ENCODE measurements at regions not wholly inside any gene's neighbourhood (a gene's known extent, or its start where the extent isn't known, plus 50 kb on each side); places are given as distances from the start of the nearest gene placed in this dataset.
"Not testable (repeated sequence)": the region's sequence is repeated elsewhere in the genome, so short reads cannot be mapped to it uniquely, and the experiment has no call there.

- DNase-seq (ENCODE audit: low read depth in 2 of 2), result no peak
Measured at GRCh38 chr22:47402876-47403525, 640.6 kb downstream of the TBC1D22A start.

DNA sequence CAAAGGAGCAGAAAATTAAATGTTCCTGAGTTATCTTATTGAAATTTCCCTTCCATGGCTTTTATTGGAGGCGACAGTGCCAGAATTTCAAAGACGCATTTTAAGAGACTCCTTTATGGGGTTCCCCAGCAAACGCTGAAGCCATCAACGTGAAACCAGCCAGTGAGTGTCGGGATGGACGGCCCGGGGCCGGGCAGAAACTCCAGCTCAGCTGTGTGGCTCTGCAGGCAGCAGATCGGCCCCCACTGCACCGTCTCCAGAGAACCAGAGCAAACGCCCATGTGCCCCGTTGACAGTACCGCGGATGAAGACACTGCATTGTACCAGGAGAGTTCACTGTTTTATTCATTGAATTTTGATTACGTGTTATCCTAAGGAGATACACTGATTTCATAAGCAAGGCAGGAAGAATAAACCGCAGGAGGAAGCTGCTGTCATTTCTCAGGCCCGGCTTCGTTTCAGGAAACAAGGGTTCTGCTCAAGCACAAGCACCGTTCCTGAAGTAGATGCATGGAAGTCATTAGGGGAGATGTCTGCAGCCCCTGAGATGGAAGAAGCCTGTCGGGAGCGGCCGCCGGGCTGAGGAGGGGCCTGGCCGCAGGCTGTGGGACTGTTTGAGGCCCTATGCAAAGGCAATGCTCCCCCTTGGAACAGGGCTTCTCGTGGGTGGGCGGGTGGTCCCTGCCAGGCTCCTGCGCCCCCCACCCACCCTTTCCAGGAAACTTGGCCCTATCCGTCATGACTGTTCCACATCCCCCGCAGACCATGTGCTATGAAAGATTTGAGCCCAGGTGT is 639.7 kb downstream of the TBC1D22A start:
- DNase-seq (ENCODE audit: low read depth in 2 of 2), result no peak

DNA sequence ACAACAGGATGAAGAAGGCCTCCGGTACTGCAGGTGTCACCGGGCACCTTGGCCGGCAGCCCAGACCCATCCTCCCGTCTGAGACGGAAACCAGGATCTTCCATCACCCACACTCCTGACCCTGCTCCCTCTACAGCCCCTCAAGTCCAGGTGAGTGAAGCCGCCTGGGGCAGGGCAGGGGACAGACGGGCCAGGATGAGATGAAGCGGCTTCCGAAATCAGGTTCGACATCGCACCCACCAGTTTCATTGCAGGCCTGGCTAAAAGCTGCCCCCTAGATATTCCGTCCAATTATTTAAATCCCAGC is 639.1 kb downstream of the TBC1D22A start:
- no peak for DNase-seq (ENCODE audit: low read depth in 2 of 2)

- no peak for DNase-seq (ENCODE audit: low read depth in 2 of 2)
Measured at GRCh38 chr22:47400701-47401591, 638.5 kb downstream of the TBC1D22A start.

DNA sequence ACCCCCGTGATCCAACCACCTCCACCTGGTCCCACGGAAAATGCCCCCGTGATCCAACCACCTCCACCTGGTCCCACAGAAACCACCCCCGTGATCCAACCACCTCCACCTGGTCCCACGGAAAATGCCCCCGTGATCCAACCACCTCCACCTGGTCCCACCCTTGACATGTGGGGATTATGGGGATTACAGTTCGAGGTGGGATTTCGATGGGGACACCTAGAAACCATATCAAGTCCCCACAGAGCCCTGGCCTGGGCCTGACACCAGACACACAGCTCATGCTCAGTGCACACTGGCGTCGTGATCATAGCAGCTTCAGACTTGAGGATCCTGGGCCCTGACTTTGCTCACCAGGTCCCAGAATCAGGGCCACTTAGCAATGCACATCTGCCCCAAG is 637.7 kb downstream of the TBC1D22A start:
- not testable (repeated sequence) for DNase-seq (ENCODE audit: low read depth in 2 of 2)

DNA sequence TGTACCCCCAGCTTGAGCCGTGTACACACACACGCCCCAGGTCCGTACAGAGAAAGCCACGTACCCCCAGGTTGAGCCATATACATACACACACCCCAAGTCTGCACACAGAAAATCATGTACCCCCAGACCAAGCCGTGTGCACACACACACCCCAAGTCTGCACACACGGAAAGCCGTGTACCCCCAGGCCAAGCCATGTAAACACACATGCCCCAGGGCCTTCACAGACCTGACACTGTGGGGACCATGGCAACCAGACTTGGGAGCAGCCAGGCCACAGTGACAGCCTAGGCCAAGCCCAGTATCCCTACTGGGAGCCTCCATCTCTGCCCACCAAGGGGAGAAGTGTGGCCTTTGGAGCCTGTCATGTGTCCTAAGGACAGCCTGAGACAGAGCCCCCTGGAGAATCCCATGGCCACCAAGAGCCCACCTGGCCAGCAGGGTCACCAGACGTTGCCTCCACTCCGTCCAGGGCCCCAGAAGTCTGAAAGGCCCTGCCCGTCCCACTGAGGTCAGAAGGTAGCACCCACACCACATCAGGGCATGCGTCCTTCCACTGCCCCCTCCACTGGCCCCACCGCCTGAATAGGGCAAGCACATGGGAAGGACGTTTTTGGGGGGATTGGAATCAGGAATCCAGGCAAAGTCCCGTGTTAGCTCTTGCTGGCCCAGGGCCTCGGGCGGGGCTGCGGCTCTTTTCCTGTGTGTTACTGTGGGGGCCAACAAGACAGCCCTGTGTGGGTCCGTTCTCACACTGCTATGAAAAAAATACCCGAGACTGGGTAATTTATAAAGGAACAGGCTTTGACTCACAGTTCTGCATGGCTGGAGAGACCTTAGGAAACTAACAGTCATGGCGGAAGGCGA is 636.7 kb downstream of the TBC1D22A start:
- no peak for DNase-seq (ENCODE audit: low read depth in 2 of 2)

- DNase-seq (ENCODE audit: low read depth in 2 of 2), result no peak
Measured at GRCh38 chr22:47398491-47398890, 636.0 kb downstream of the TBC1D22A start.

- DNase-seq (ENCODE audit: low read depth in 2 of 2), result no peak
Measured at GRCh38 chr22:47397673-47398072, 635.2 kb downstream of the TBC1D22A start.

GRCh38 chr22:47396515-47396914 is 634.1 kb downstream of the TBC1D22A start:
- DNase-seq (ENCODE audit: low read depth in 2 of 2), result no peak

DNA sequence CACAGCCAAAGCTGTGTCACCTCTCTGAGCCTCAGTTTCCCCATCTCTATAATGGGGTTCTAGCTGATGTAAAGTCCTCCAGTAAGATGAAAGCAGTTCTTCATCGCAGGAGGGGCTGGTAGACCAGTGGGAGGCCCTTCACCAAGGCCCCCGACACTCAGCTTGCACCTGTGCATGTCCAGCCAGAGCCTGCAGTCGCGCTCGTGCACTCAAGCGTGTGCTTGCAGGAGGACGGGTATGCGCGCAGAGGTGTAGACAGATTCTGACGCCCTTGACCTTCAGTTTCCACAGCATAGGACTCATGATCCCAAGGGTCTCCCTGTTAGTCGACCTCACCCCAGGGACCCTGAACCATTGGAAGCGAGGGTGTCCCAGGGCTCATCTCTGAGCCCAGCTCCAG is 633.7 kb downstream of the TBC1D22A start:
- DNase-seq (ENCODE audit: low read depth in 2 of 2), result no peak

- DNase-seq (ENCODE audit: low read depth in 2 of 2), result no peak
Measured at GRCh38 chr22:47395481-47395880, 633.0 kb downstream of the TBC1D22A start.

DNA sequence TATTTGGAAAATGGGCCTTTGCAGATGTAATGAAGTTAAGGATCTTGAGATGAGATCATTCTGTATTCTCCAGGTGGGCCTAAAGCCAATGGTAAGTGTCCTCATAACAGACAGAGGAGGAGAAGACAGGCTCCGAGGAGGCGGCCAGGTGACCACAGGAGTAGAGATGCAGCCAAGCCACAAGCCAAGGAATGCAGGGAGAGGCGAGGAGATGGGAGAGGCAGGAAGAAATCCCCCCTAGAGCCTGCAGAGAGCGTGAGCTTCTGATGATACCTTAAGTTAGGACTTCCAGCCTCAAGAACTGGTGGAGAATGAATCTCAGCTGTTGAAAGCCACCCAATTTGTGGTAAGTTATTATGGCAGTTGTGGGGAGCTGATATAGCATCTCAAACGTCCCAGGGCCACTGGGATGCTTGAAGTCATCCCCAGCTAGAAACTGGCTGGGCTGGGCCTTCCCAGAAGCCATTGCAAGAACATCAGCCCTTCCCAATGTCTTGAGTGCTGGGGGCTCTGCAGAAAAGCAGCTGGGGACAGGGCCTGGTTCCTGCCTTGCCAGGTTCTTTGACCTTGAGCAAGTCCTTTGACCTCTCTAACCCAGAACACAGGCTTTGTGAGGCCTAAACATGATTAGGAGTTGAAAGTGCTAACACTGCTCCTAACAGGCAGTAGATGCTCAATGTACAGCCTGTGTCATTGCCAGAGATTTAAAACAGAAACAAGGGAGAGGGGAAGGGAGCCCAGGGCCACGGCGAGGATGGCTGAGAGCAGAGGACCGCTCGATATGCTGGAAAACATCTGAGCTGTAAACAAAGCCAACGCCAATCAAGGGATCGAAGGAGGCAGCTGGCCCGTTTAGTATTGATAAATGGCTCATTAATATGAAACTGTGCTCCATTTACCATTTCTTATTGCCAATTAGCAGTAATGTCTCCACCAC is 632.3 kb downstream of the TBC1D22A start:
- DNase-seq (ENCODE audit: low read depth in 2 of 2), result no peak

GRCh38 chr22:47393191-47393590 is 630.7 kb downstream of the TBC1D22A start:
- DNase-seq (ENCODE audit: low read depth in 2 of 2), result no peak

DNA sequence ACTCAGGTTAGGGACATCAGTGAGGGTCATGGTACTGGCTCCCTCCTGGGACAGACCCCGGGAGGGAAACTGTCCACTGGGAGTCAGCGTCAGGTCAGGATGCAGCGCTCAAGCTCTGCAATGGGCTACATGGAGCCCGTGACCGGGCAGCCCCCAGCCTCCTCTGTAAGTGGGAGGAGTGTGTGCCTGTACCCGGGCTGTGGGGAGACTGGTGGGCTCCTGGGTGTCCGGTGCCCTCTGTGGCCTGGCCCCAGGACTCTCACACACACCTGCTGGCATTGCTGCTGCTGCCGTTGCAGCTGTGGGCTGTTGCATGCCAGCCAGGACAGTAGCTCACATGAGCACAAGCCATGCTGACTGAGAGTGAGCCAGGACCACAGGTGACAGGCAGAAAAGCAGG is 630.3 kb downstream of the TBC1D22A start:
- DNase-seq (ENCODE audit: low read depth in 2 of 2), result no peak

DNA sequence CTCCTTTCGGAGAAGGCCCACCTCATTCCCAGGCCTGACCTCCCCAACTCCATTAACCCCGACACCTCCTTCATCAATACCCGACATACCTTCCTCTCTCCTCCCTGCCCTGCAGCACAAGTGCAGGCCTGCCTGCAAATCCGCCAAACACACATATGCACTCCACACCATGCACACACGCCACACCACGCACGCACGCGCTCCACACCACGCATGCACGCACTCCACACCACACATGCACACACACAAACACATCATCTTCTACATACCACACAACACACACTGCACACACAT is 629.6 kb downstream of the TBC1D22A start:
- DNase-seq (ENCODE audit: low read depth in 2 of 2), result no peak

- DNase-seq (ENCODE audit: low read depth in 2 of 2), result no peak
Measured at GRCh38 chr22:47391169-47392053, 629.0 kb downstream of the TBC1D22A start.

GRCh38 chr22:47390026-47390970 is 627.8 kb downstream of the TBC1D22A start:
- no peak for DNase-seq (ENCODE audit: low read depth in 2 of 2)

GRCh38 chr22:47389201-47389600 is 626.8 kb downstream of the TBC1D22A start:
- no peak for DNase-seq (ENCODE audit: low read depth in 2 of 2)

DNA sequence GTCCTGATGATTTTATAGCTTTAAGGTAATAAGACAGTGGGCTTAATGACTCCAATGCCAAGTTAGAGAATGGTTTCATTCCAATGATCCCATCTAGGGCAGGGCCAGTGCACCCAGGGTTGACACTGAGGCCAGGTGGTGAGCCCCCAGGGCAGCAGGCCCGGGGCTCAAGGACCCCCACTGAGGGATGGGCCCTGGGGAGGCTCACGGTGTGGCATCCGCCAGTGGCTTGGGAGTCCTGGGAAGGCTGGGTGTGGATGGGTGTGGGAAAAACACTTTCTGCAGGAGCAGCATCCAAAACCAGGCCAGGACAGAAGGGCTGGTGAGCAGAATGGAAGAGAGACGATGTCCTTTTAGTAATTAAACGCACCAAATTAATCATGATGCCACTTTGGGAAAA is 626.3 kb downstream of the TBC1D22A start:
- DNase-seq (ENCODE audit: low read depth in 2 of 2), result no peak
